ENCODE measurements at regions not wholly inside any gene's neighbourhood (a gene's known extent, or its start where the extent isn't known, plus 50 kb on each side); places are given as distances from the start of the nearest gene placed in this dataset.
A peak's percentile ranks its signal among the peaks of the same experiment; 100 is the strongest.

DNA sequence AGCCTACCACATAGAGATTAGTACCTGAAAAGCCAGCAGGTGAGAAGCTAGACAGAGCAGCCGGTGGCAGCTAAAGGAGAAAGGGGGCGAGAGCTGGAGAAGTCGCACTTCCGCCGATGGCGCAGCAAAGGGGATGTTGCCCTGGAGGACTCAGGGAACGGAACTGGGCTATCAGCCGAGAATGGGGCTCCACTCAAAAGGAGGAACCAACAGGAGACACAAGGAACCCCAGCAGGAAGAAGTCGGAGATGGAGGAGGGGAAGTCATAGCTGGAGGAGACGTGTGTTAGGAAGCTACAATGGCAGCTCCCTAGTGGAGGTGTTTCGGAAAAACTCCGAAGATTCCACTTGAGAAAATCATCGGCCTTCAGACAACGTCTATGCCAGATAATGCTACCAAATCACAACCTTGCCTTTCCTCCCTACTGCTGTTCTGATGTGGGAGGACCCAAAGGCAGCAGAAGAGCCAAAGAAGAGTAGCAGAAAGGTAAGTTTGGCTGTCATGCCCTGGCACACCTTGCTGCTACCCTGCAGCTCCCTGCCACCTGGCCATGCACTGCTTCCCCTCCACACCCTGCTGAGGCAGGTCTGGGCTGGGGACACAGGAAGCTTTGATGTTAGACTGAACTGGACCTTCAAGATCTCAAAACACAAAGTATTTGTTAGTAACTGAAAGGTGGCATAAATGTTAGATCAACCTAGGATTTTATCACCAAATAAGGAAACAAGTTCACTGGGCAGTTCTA lies 127.9 kb downstream of the DLEU7 start:
- no peak overlapping the region for H3K4me3 ChIP-seq (ENCODE audit: low read depth in 1 of 2, low read length in 2 of 2)
- no peak overlapping the region for H3K4me2 ChIP-seq (ENCODE audit: insufficient read depth, low read length)
- H3K27ac ChIP-seq (ENCODE audit: low read length): peak overlapping the region; percentile 89; the same call in 1 of the 2 replicates
- no peak overlapping the region for H2AFZ ChIP-seq (ENCODE audit: low read depth, low read length)
- TF ChIP-seq, protein P1, sequence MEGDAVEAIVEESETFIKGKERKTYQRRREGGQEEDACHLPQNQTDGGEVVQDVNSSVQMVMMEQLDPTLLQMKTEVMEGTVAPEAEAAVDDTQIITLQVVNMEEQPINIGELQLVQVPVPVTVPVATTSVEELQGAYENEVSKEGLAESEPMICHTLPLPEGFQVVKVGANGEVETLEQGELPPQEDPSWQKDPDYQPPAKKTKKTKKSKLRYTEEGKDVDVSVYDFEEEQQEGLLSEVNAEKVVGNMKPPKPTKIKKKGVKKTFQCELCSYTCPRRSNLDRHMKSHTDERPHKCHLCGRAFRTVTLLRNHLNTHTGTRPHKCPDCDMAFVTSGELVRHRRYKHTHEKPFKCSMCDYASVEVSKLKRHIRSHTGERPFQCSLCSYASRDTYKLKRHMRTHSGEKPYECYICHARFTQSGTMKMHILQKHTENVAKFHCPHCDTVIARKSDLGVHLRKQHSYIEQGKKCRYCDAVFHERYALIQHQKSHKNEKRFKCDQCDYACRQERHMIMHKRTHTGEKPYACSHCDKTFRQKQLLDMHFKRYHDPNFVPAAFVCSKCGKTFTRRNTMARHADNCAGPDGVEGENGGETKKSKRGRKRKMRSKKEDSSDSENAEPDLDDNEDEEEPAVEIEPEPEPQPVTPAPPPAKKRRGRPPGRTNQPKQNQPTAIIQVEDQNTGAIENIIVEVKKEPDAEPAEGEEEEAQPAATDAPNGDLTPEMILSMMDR (IDR thresholded peaks at IDR 0.05; ENCODE audit: borderline replicate concordance, extremely low read depth, low read length, poor library complexity, severe bottlenecking): no peak
- TF ChIP-seq EZH2 (IDR thresholded peaks at IDR 0.05; ENCODE audit: borderline replicate concordance, low read depth, low read length, severe bottlenecking): no peak
- DNase-seq (no peak), ATAC-seq (ENCODE audit: insufficient read depth, low read depth) (no peak)
- no peaks in the 10 kb centered on the region for H3K79me2 ChIP-seq (ENCODE audit: insufficient read depth, low read length)
- no peak overlapping the region for H3K9ac ChIP-seq (ENCODE audit: low read depth, low read length)
- H3K27me3 ChIP-seq (ENCODE audit: insufficient read depth, low read length, poor library complexity): no peaks in the 10 kb centered on the region
- no peaks in the 10 kb centered on the region for H3K36me3 ChIP-seq (ENCODE audit: insufficient read depth, low read length)
- H4K20me1 ChIP-seq (ENCODE audit: insufficient read depth, low read length): no peaks in the 10 kb centered on the region
- H3K9me3 ChIP-seq (ENCODE audit: insufficient read depth, low read length, severe bottlenecking): no peaks in the 10 kb centered on the region
- peaks cover 45% of the 10 kb centered on the region for H3K4me1 ChIP-seq (ENCODE audit: insufficient read depth, low read length)

- DNase-seq (no peak), ATAC-seq (ENCODE audit: insufficient read depth, low read depth) (no peak)
- H3K9me3 ChIP-seq (ENCODE audit: insufficient read depth, low read length, severe bottlenecking): no peaks in the 10 kb centered on the region
- TF ChIP-seq, protein P1 (IDR thresholded peaks at IDR 0.05; ENCODE audit: borderline replicate concordance, extremely low read depth, low read length, poor library complexity, severe bottlenecking): no peak
- TF ChIP-seq EZH2 (IDR thresholded peaks at IDR 0.05; ENCODE audit: borderline replicate concordance, low read depth, low read length, severe bottlenecking): no peak
- H3K4me2 ChIP-seq (ENCODE audit: insufficient read depth, low read length): no peak overlapping the region
- no peak overlapping the region for H3K4me3 ChIP-seq (ENCODE audit: low read depth in 1 of 2, low read length in 2 of 2)
- no peak overlapping the region for H2AFZ ChIP-seq (ENCODE audit: low read depth, low read length)
- peaks cover 22% of the 10 kb centered on the region for H3K4me1 ChIP-seq (ENCODE audit: insufficient read depth, low read length)
- H4K20me1 ChIP-seq (ENCODE audit: insufficient read depth, low read length): no peaks in the 10 kb centered on the region
- no peak overlapping the region for H3K27ac ChIP-seq (ENCODE audit: low read length)
- no peaks in the 10 kb centered on the region for H3K79me2 ChIP-seq (ENCODE audit: insufficient read depth, low read length)
- no peaks in the 10 kb centered on the region for H3K36me3 ChIP-seq (ENCODE audit: insufficient read depth, low read length)
- no peaks in the 10 kb centered on the region for H3K27me3 ChIP-seq (ENCODE audit: insufficient read depth, low read length, poor library complexity)
- no peak overlapping the region for H3K9ac ChIP-seq (ENCODE audit: low read depth, low read length)
These were observed 122.4 kb downstream of the DLEU7 start for GRCh38 chr13:50720861-50721671.

- Histone ChIP-seq H3K4me1 (ENCODE audit: insufficient read depth, low read length) (peaks cover 26% of the 10 kb centered on the region), H3K4me3 (ENCODE audit: low read depth in 1 of 2, low read length in 2 of 2) (no peak overlapping the region), H3K36me3 (ENCODE audit: insufficient read depth, low read length) (no peaks in the 10 kb centered on the region), H2AFZ (ENCODE audit: low read depth, low read length) (no peak overlapping the region), H3K79me2 (ENCODE audit: insufficient read depth, low read length) (no peaks in the 10 kb centered on the region), H3K9ac (ENCODE audit: low read depth, low read length) (no peak overlapping the region), H3K4me2 (ENCODE audit: insufficient read depth, low read length) (no peak overlapping the region), H3K27ac (ENCODE audit: low read length) (no peak overlapping the region), H3K27me3 (ENCODE audit: insufficient read depth, low read length, poor library complexity) (no peaks in the 10 kb centered on the region), H4K20me1 (ENCODE audit: insufficient read depth, low read length) (no peaks in the 10 kb centered on the region), H3K9me3 (ENCODE audit: insufficient read depth, low read length, severe bottlenecking) (no peaks in the 10 kb centered on the region)
- no peak for TF ChIP-seq EZH2 (IDR thresholded peaks at IDR 0.05; ENCODE audit: borderline replicate concordance, low read depth, low read length, severe bottlenecking)
- TF ChIP-seq, protein P1 (IDR thresholded peaks at IDR 0.05; ENCODE audit: borderline replicate concordance, extremely low read depth, low read length, poor library complexity, severe bottlenecking): no peak
- no peak for DNase-seq
- no peak for ATAC-seq (ENCODE audit: insufficient read depth, low read depth)
These were observed 121.9 kb downstream of the DLEU7 start for GRCh38 chr13:50721672-50721992.
